Neural cell (in vitro differentiated cells): ENCODE measurements at regions not wholly inside any gene's neighbourhood (a gene's known extent, or its start where the extent isn't known, plus 50 kb on each side); places are given as distances from the start of the nearest gene placed in this dataset.

ENCODE experiments used
- H2AFZ ChIP-seq: fragments of 200-600, 300-800 bp; sonication (generic), shearing (Covaris generic); 2 replicates; pipeline ENCODE4 v1.6.0; 2014; ENCODE audit warnings: low read depth, mild to moderate bottlenecking, antibody characterized with exemption, low read length, moderate library complexity
- H3F3A ChIP-seq: fragments of 200-600 bp; shearing (Covaris generic); 2 replicates; pipeline ENCODE4 v1.6.1; 2016; ENCODE audit warnings: mild to moderate bottlenecking, moderate library complexity, mixed read lengths, antibody characterized with exemption, low read length; ENCODE audit not compliant: insufficient read depth, poor library complexity, severe bottlenecking
- H3K27ac ChIP-seq: fragments of 200-600, 300-800 bp; sonication (generic), shearing (Covaris generic); 2 replicates; pipeline ENCODE4 v1.5.1; 2014; ENCODE audit warnings: mild to moderate bottlenecking, low read length, moderate library complexity
- H3K27me3 ChIP-seq: fragments of 300-800, 200-600 bp; sonication (generic), shearing (Covaris generic); 2 replicates; pipeline ENCODE4 v1.6.0; 2014; ENCODE audit warnings: mild to moderate bottlenecking, low read depth, low read length, moderate library complexity; ENCODE audit not compliant: insufficient read depth
- H3K36me3 ChIP-seq: fragments of 300-800, 200-600 bp; sonication (generic), shearing (Covaris generic); 2 replicates; pipeline ENCODE4 v1.5.1; 2014; ENCODE audit warnings: mild to moderate bottlenecking, antibody characterized with exemption, low read length, moderate library complexity; ENCODE audit not compliant: insufficient read depth
- H3K4me2 ChIP-seq: fragments of 300-800, 200-600 bp; sonication (generic), shearing (Covaris generic); 2 replicates; pipeline ENCODE4 v1.6.0; 2014; ENCODE audit warnings: mild to moderate bottlenecking, low read length
- H3K4me3 ChIP-seq: fragments of 300-800, 200-600 bp; sonication (generic), shearing (Covaris generic); 2 replicates; pipeline ENCODE4 v1.5.1; 2014; ENCODE audit warnings: mild to moderate bottlenecking, low read length, moderate library complexity
- H3K79me2 ChIP-seq: fragments of 200-600 bp; shearing (Covaris generic); replicated peaks from 2 replicates; pipeline ENCODE4 v1.6.0; 2014; ENCODE audit warnings: mild to moderate bottlenecking, low read length, moderate library complexity; ENCODE audit not compliant: insufficient read depth
- H3K9ac ChIP-seq: fragments of 300-800, 200-600 bp; sonication (generic), shearing (Covaris generic); 2 replicates; pipeline ENCODE4 v1.6.1; 2016; ENCODE audit warnings: mild to moderate bottlenecking, low read length, mixed read lengths
- H3K9me2 ChIP-seq: fragments of 200-600 bp; shearing (Covaris generic); 2 replicates; pipeline ENCODE4 v1.6.1; 2016; ENCODE audit warnings: mild to moderate bottlenecking, low read length, mixed read lengths; ENCODE audit not compliant: insufficient read depth
- H3K9me3 ChIP-seq: fragments of 200-600, 300-800 bp; sonication (generic), shearing (Covaris generic); 2 replicates; pipeline ENCODE4 v1.6.1; 2016; ENCODE audit warnings: mild to moderate bottlenecking, mixed run types, low read length, moderate library complexity, mixed read lengths
- H4K20me1 ChIP-seq: fragments of 200-600 bp; shearing (Covaris generic); 2 replicates; pipeline ENCODE4 v1.6.1; 2016; ENCODE audit warnings: mild to moderate bottlenecking, mixed run types; ENCODE audit not compliant: insufficient read depth
- CTCF ChIP-seq: fragments of 450-650 bp; IDR thresholded peaks from 2 replicates; pipeline ENCODE4 v1.5.1; 2014; ENCODE audit warnings: antibody characterized with exemption, mild to moderate bottlenecking, moderate library complexity; ENCODE audit not compliant: poor library complexity, severe bottlenecking
- EP300 ChIP-seq: fragments of 450-650 bp; conservative IDR thresholded peaks from 2 replicates; pipeline ENCODE4 v1.6.1; 2014; ENCODE audit warnings: antibody characterized with exemption, mild to moderate bottlenecking, moderate library complexity; ENCODE audit not compliant: poor library complexity, severe bottlenecking
- EZH2 ChIP-seq: fragments of 200-600, 300-800 bp; shearing (Covaris generic), sonication (generic); IDR thresholded peaks from 2 replicates; pipeline ENCODE4 v1.6.1; 2014; ENCODE audit warnings: antibody characterized with exemption, low read length, borderline replicate concordance, mild to moderate bottlenecking; ENCODE audit not compliant: insufficient read depth, poor library complexity, severe bottlenecking
- MXI1 ChIP-seq: fragments of 450-650 bp; conservative IDR thresholded peaks from 2 replicates; pipeline ENCODE4 v1.6.1; 2014; ENCODE audit warnings: antibody characterized with exemption, mild to moderate bottlenecking; ENCODE audit not compliant: poor library complexity, severe bottlenecking
- POLR2AphosphoS5 ChIP-seq: IDR thresholded peaks from 2 replicates; pipeline ENCODE4 v1.6.1; 2012
- RAD21 ChIP-seq: fragments of 450-650 bp; conservative IDR thresholded peaks from 2 replicates; pipeline ENCODE4 v1.6.1; 2014; ENCODE audit warnings: antibody characterized with exemption, mild to moderate bottlenecking, moderate library complexity
- SMC3 ChIP-seq: fragments of 450-650 bp; conservative IDR thresholded peaks from 2 replicates; pipeline ENCODE4 v1.6.1; 2014; ENCODE audit warnings: antibody characterized with exemption, mild to moderate bottlenecking, moderate library complexity; ENCODE audit not compliant: poor library complexity
- TAF1 ChIP-seq: IDR thresholded peaks from 2 replicates; pipeline ENCODE4 v1.6.1; 2012; ENCODE audit warnings: low read depth
- TF ChIP-seq, protein P1 (sequence below): IDR thresholded peaks from 2 replicates; pipeline ENCODE4 v1.6.1; 2012; ENCODE audit warnings: borderline replicate concordance

DNA sequence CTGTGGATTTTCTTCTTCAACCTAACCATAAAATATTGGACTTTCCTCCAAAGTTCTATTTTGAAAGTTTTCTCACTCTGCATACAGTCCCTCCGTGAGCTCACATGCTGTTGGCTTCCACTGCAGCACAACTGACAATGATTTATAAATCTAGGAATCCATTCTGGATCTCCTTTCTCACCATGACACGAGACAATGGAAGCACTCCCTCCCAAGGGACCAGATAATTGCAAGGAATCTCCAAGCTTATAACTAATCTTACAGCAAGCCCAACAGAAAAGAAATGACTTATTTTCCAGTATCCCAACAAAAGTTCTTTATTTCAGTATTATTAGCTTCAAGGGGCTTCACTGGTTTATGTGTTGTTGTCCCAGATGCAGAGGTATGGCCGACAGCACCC, 729.0 kb downstream of the RFPL4B start:
- H3K9ac ChIP-seq = no peak overlapping the region
- H3K9me3 ChIP-seq = no peaks in the 10 kb centered on the region
- no peak overlapping the region for H3K27ac ChIP-seq
- H3K27me3 ChIP-seq = no peaks in the 10 kb centered on the region
- no peaks in the 10 kb centered on the region for H3K79me2 ChIP-seq
- H3K4me3 ChIP-seq = no peak overlapping the region
- no peak overlapping the region for H2AFZ ChIP-seq
- H3F3A ChIP-seq = no peaks in the 10 kb centered on the region
- TF ChIP-seq POLR2AphosphoS5 (no peak), EP300 (no peak), TAF1 (no peak), MXI1 (no peak), EZH2 (no peak), SMC3 (no peak), CTCF (no peak)
- TF ChIP-seq, protein P1, sequence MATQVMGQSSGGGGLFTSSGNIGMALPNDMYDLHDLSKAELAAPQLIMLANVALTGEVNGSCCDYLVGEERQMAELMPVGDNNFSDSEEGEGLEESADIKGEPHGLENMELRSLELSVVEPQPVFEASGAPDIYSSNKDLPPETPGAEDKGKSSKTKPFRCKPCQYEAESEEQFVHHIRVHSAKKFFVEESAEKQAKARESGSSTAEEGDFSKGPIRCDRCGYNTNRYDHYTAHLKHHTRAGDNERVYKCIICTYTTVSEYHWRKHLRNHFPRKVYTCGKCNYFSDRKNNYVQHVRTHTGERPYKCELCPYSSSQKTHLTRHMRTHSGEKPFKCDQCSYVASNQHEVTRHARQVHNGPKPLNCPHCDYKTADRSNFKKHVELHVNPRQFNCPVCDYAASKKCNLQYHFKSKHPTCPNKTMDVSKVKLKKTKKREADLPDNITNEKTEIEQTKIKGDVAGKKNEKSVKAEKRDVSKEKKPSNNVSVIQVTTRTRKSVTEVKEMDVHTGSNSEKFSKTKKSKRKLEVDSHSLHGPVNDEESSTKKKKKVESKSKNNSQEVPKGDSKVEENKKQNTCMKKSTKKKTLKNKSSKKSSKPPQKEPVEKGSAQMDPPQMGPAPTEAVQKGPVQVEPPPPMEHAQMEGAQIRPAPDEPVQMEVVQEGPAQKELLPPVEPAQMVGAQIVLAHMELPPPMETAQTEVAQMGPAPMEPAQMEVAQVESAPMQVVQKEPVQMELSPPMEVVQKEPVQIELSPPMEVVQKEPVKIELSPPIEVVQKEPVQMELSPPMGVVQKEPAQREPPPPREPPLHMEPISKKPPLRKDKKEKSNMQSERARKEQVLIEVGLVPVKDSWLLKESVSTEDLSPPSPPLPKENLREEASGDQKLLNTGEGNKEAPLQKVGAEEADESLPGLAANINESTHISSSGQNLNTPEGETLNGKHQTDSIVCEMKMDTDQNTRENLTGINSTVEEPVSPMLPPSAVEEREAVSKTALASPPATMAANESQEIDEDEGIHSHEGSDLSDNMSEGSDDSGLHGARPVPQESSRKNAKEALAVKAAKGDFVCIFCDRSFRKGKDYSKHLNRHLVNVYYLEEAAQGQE = no peak
- H3K9me2 ChIP-seq = no peaks in the 10 kb centered on the region
- H4K20me1 ChIP-seq = no peaks in the 10 kb centered on the region
- H3K4me2 ChIP-seq = no peak overlapping the region
- H3K36me3 ChIP-seq = no peaks in the 10 kb centered on the region

DNA sequence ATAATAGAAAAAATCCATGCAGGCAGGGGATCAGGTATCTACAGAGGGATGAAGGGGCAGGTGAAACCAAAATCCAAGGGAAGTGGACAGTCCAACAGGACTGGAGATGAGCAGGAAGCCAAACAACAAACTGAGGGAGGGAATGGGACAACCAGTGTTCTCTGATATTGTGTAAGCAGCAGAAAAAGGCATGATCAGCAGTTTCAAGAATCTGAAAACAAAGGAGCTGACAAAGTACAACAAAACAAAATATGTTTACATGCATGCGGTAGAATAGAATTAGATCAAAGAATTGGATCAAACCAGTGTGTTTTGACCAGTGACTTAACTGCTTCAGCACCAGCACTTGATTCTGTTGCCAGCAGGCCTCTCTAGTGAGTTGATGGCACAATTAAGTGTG, 729.7 kb downstream of the RFPL4B start:
- H2AFZ ChIP-seq = no peak overlapping the region

More for the DNA sequence above, 729.7 kb downstream of the RFPL4B start:
- no peaks in the 10 kb centered on the region for H3K79me2 ChIP-seq
- no peak for TF ChIP-seq TAF1
- no peak for TF ChIP-seq MXI1
- TF ChIP-seq SMC3 = no peak
- TF ChIP-seq, protein P1 = no peak
- TF ChIP-seq POLR2AphosphoS5 = no peak
- TF ChIP-seq RAD21 = no peak
- no peak for TF ChIP-seq EP300
- no peak for TF ChIP-seq CTCF
- TF ChIP-seq EZH2 = no peak
- H3K27ac ChIP-seq = no peak overlapping the region
- no peaks in the 10 kb centered on the region for H3F3A ChIP-seq
- H4K20me1 ChIP-seq = no peaks in the 10 kb centered on the region
- no peaks in the 10 kb centered on the region for H3K9me3 ChIP-seq
- no peak overlapping the region for H3K4me2 ChIP-seq
- H3K36me3 ChIP-seq = no peaks in the 10 kb centered on the region
- no peaks in the 10 kb centered on the region for H3K9me2 ChIP-seq
- no peak overlapping the region for H3K4me3 ChIP-seq
- H3K27me3 ChIP-seq = no peaks in the 10 kb centered on the region
- no peak overlapping the region for H3K9ac ChIP-seq
